ENCODE measurements at regions not wholly inside any gene's neighbourhood (a gene's known extent, or its start where the extent isn't known, plus 50 kb on each side); places are given as distances from the start of the nearest gene placed in this dataset.
"Not testable (repeated sequence)": the region's sequence is repeated elsewhere in the genome, so short reads cannot be mapped to it uniquely, and the experiment has no call there.

GRCh38 chr3:6394944-6395343, 466.0 kb upstream of the GRM7 start:
- DNase-seq (ENCODE audit: low read depth in 1 of 2, low spot score in 1 of 2): no peak

DNA sequence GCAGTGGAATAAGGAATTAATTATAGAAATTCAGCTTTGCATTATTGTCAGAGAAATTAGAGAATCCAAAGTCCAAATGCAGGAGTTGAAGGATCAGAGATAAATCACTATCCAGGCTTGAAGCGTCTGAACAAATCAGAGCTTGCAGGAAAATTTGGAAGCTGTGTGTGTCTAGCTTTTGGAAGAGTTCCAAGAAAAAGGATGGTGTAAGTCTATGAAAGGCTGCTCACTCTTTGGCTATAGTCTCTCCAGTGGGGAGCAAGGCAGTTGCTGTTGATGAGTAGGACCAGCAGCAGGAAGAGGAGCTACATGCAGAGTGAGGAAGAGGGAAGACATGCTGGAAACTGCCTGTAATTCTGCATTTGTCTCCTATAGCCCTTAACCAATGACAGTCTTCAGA, 464.3 kb upstream of the GRM7 start:
- no peak for DNase-seq (ENCODE audit: low read depth in 1 of 2, low spot score in 1 of 2)

DNA sequence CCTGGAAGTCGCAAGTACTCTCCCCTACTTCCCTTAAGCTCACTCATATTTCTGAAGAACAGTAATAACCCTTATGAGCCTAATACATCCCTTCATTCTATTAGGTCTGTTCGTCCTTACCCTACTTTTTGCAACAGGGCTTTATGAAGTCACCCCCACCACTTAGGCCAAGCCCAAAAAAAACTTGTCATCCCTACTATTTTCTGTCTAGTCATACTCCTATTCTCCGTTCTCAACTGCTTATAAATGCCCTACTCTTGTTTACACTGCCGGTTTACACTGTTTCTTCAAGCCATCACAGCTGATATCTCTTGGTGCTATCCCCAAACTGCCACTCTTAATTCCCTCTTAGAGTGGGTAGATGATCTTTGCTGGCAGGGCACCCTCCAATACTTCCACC, 458.2 kb upstream of the GRM7 start:
- DNase-seq (ENCODE audit: low read depth in 1 of 2, low spot score in 1 of 2): not testable (repeated sequence)

- DNase-seq (ENCODE audit: low read depth in 1 of 2, low spot score in 1 of 2): not testable (repeated sequence)
These were observed 454.0 kb upstream of the GRM7 start for GRCh38 chr3:6406923-6407322.

- DNase-seq (ENCODE audit: low read depth in 1 of 2, low spot score in 1 of 2): no peak
These were observed 444.8 kb upstream of the GRM7 start for GRCh38 chr3:6416049-6416661.

- DNase-seq (ENCODE audit: low read depth in 1 of 2, low spot score in 1 of 2): no peak
These were observed 443.7 kb upstream of the GRM7 start for GRCh38 chr3:6417174-6417573.

GRCh38 chr3:6418485-6418884, 442.4 kb upstream of the GRM7 start:
- DNase-seq (ENCODE audit: low read depth in 1 of 2, low spot score in 1 of 2): no peak

GRCh38 chr3:6421666-6422445, 439.1 kb upstream of the GRM7 start:
- no peak for DNase-seq (ENCODE audit: low read depth in 1 of 2, low spot score in 1 of 2)

GRCh38 chr3:6425289-6425820, 435.6 kb upstream of the GRM7 start:
- DNase-seq (ENCODE audit: low read depth in 1 of 2, low spot score in 1 of 2): no peak

DNA sequence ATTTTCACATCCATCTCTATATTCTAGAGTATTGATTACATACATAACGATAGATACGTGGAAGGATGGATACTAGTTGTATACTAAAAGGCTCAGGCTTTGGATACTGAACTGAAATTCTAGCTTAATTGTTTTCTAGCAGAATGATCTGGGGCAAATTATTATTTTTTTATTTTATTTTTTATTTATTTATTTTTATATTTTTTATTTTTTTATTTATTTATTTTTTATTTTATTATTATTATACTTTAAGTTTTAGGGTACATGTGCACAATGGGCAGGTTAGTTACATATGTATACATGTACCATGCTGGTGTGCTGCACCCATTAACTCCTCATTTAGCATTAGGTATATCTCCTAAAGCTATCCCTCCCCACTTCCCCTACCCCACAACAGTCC, 432.6 kb upstream of the GRM7 start:
- DNase-seq (ENCODE audit: low read depth in 1 of 2, low spot score in 1 of 2): not testable (repeated sequence)

DNA sequence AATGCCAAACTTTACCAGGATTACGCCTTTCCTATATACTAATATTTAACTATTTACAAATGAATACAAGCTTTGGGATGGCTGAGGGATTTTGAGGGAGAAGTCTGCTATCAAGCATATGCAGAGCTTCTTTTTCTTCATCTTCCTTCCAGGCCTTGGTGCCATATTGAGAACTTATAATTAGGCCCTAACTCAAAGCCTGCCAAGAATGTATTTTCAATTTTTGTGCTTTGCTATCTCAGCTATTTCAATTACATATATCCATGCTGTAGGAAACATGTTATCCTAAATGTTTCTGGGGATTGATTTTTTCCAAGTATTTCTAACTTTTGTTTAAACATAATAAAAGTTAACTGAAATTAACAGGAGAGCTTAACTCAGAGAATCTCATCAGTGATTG, 425.0 kb upstream of the GRM7 start:
- no peak for DNase-seq (ENCODE audit: low read depth in 1 of 2, low spot score in 1 of 2)

DNA sequence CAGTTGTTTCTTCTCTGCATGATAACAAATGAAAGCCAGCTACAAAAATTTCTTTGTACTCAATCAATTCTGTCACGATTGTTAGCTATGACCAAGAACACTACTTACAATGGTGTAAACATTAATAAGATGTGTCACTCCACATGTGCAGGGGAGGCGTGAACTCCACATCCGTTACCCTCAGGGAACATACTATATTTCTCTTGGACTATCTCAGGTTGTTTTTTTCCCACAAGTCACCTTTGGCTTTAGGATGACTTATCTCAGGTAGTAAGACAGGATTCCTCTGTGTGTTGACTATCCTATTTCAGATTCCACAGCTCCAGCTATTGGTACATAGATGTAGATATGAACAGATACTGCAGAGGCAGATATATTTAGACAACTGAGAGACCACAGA, 423.3 kb upstream of the GRM7 start:
- no peak for DNase-seq (ENCODE audit: low read depth in 1 of 2, low spot score in 1 of 2)

DNA sequence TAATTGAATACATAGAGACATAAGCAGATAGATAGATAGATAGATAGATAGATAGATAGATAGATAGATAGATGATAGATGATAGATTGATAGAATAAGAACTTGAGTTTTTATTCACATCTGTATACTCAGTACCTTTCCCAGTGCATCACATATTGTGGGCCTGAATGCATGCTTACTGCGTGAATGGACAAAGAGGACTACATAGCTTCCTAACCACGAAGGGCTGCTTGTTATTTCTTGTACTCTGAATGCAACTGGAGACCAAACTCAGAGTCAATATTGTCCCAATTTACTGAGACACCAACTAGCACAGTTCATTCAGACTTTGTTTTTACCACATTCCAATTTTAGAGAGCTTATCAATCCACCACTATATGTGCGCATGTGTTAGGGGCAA, 422.9 kb upstream of the GRM7 start:
- no peak for DNase-seq (ENCODE audit: low read depth in 1 of 2, low spot score in 1 of 2)

- no peak for DNase-seq (ENCODE audit: low read depth in 1 of 2, low spot score in 1 of 2)
These were observed 421.7 kb upstream of the GRM7 start for GRCh38 chr3:6439226-6439625.

DNA sequence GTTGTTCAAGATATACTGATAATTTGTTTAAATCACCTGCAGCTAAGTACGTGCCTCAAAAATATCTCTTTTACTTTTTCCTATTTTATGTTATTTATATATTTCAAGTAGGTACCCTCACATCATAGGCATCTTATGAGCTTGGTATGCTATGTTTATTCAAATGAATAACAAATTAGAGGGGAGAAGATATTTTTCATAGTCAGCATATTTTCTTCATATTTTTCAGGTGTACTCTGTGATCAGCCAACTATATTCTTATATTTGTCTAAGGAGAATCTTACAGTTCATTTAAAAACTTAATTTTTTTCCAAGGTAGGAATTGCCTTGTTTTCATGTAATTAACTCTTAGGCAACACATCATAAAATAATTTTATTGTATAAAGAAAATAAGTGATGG, 421.1 kb upstream of the GRM7 start:
- DNase-seq (ENCODE audit: low read depth in 1 of 2, low spot score in 1 of 2): no peak

- DNase-seq (ENCODE audit: low read depth in 1 of 2, low spot score in 1 of 2): no peak
These were observed 415.8 kb upstream of the GRM7 start for GRCh38 chr3:6444888-6445658.

GRCh38 chr3:6447166-6447801, 413.6 kb upstream of the GRM7 start:
- no peak for DNase-seq (ENCODE audit: low read depth in 1 of 2, low spot score in 1 of 2)

- no peak for DNase-seq (ENCODE audit: low read depth in 1 of 2, low spot score in 1 of 2)
These were observed 412.9 kb upstream of the GRM7 start for GRCh38 chr3:6448011-6448410.

DNA sequence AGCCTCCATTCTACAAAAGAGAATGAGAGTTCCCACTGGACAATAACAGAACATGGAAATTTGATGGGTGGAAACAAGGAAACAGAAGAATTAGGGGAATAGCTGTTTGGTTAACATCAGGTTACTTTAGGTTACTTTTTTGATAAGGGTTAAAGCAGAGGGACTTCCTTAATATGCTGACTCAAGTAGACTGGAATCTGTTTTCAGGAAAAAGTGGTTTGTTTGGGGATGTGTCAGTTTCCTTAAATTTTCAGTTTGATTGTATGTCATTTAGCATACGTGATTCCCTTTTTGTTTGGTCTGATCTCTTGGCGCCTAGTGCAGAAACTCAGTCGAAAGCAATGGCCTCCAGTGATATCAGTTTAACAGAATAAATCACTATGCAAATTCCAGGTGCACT, 411.8 kb upstream of the GRM7 start:
- DNase-seq (ENCODE audit: low read depth in 1 of 2, low spot score in 1 of 2): no peak

GRCh38 chr3:6452974-6453373, 407.9 kb upstream of the GRM7 start:
- no peak for DNase-seq (ENCODE audit: low read depth in 1 of 2, low spot score in 1 of 2)

- DNase-seq (ENCODE audit: low read depth in 1 of 2, low spot score in 1 of 2): no peak
These were observed 405.9 kb upstream of the GRM7 start for GRCh38 chr3:6455031-6455430.
